B cell (primary cell): ENCODE measurements at regions not wholly inside any gene's neighbourhood (a gene's known extent, or its start where the extent isn't known, plus 50 kb on each side); places are given as distances from the start of the nearest gene placed in this dataset.

ENCODE experiments used
- ATAC-seq: fragments of 200-7000 bp; cut with Tn5 transposase; one replicate; pipeline ENCODE4 v1.10.0; 2021; ENCODE audit warnings: low read depth, mild to moderate bottlenecking, moderate number of reproducible peaks, moderate library complexity
- CTCF ChIA-PET: fragments of 350-600 bp; sonication (Branson Sonifier 250); formaldehyde crosslinking; loops from one replicate; lab custom pipeline; 2021; ENCODE audit warnings: antibody characterized with exemption, inconsistent platforms; lab: Charles Lee
- POLR2A ChIA-PET: fragments of 350-600 bp; sonication (Branson Sonifier 250); formaldehyde crosslinking; loops from one replicate; lab custom pipeline; 2021; ENCODE audit warnings: antibody characterized with exemption; lab: Charles Lee
- DNase-seq: peaks from one replicate; pipeline ENCODE4 v3.0.0; 2013
- H2AFZ ChIP-seq: 2 replicates; pipeline ENCODE4 v1.6.1; 2012; ENCODE audit warnings: mild to moderate bottlenecking, low read depth, low read length; ENCODE audit not compliant: insufficient read depth, poor library complexity, severe bottlenecking
- H3K27ac ChIP-seq, 2 donors: 1 replicate in 1 of 2; 2 replicates in 1 of 2; pipeline ENCODE4 v1.5.1; 2012 to 2013; ENCODE audit warnings: low read length in 2 of 2, mild to moderate bottlenecking in 2 of 2, moderate library complexity in 1 of 2
- H3K27me3 ChIP-seq, 4 experiments: fragments of 200-600 bp in 1 of 4; sonication (generic) in 1 of 4; replicated peaks in 1 of 4; 1 replicate in 2 of 4; 2 replicates in 2 of 4; pipeline versions ENCODE4 v1.6.1 to v1.7.0; 2013 to 2016; ENCODE audit warnings: low read length in 3 of 4, mild to moderate bottlenecking in 2 of 4, mixed read lengths in 1 of 4, moderate library complexity in 1 of 4; ENCODE audit not compliant: insufficient read depth in 4 of 4, control insufficient read depth in 3 of 4; ENCODE audit errors: control extremely low read depth in 1 of 4
- H3K36me3 ChIP-seq, 2 experiments: replicated peaks in 1 of 2; 1 replicate in 1 of 2; 2 replicates in 1 of 2; pipeline versions ENCODE4 v1.6.1 to v1.7.1; 2013; ENCODE audit warnings: low read length in 1 of 2; ENCODE audit not compliant: insufficient read depth in 2 of 2, control insufficient read depth in 1 of 2; ENCODE audit errors: control extremely low read depth in 1 of 2, extremely low read depth in 1 of 2
- H3K4me1 ChIP-seq, 2 donors: fragments of 200-600 bp in 1 of 2; sonication (generic) in 1 of 2; 1 replicate in 1 of 2; 2 replicates in 1 of 2; pipeline versions ENCODE4 v1.5.1 to v1.6.1; 2013 to 2017; ENCODE audit warnings: low read length in 2 of 2; ENCODE audit not compliant: control insufficient read depth in 2 of 2, insufficient read depth in 2 of 2
- H3K4me2 ChIP-seq: replicated peaks from 2 replicates; pipeline ENCODE3; 2012; ENCODE audit warnings: mild to moderate bottlenecking, low read depth, low read length; ENCODE audit not compliant: poor library complexity, severe bottlenecking
- H3K4me3 ChIP-seq, 5 experiments: fragments of 200-600 bp in 1 of 5; sonication (generic) in 1 of 5; 1 replicate in 3 of 5; 2 replicates in 2 of 5; pipeline versions ENCODE4 v1.5.1 to v1.7.0; 2011 to 2016; ENCODE audit warnings: low read length in 4 of 5, mild to moderate bottlenecking in 4 of 5, low read depth in 2 of 5, control low read depth in 1 of 5, moderate library complexity in 1 of 5; ENCODE audit not compliant: insufficient read depth in 1 of 5; ENCODE audit errors: control extremely low read depth in 1 of 5, extremely low read depth in 1 of 5
- H3K79me2 ChIP-seq: fragments of 200-600 bp; sonication (generic); one replicate; pipeline ENCODE4 v1.6.0; 2016; ENCODE audit warnings: low read length; ENCODE audit not compliant: control insufficient read depth, insufficient read depth
- H3K9ac ChIP-seq: fragments of 200-600 bp; sonication (generic); 2 replicates; pipeline ENCODE4 v1.6.1; 2017; ENCODE audit warnings: mild to moderate bottlenecking, low read length, moderate library complexity
- H3K9me3 ChIP-seq, 3 donors: one replicate each; pipeline versions ENCODE4 v1.6.1 to v1.7.1; 2013; ENCODE audit warnings: low read length in 2 of 3; ENCODE audit not compliant: control insufficient read depth in 2 of 3, insufficient read depth in 1 of 3; ENCODE audit errors: control extremely low read depth in 1 of 3
- H4K20me1 ChIP-seq: 2 replicates; pipeline ENCODE4 v1.6.0; 2012; ENCODE audit warnings: mild to moderate bottlenecking, low read length; ENCODE audit not compliant: insufficient read depth, control insufficient read depth, poor library complexity, severe bottlenecking
- H3K27ac Mint-ChIP-seq: one replicate; pipeline ENCODE4 v1.8.0; 2021; ENCODE audit warnings: mixed read lengths
- H3K27me3 Mint-ChIP-seq: one replicate; pipeline ENCODE4 v1.8.0; 2021; ENCODE audit warnings: mixed read lengths
- H3K4me1 Mint-ChIP-seq: one replicate; pipeline ENCODE4 v1.8.0; 2021; ENCODE audit warnings: mixed read lengths
- H3K4me3 Mint-ChIP-seq: one replicate; pipeline ENCODE4 v1.8.0; 2021; ENCODE audit warnings: mixed read lengths
- H3K9me3 Mint-ChIP-seq: one replicate; pipeline ENCODE4 v1.8.0; 2022; ENCODE audit warnings: mixed read lengths; ENCODE audit not compliant: insufficient read depth
- CTCF ChIP-seq: fragments of 200-600 bp; IDR thresholded peaks from one replicate; pipeline ENCODE4 v1.8.0; 2022; ENCODE audit warnings: antibody characterized with exemption, mild to moderate bottlenecking
- EZH2 ChIP-seq: IDR thresholded peaks from 2 replicates; pipeline ENCODE4 v1.6.1; 2012; ENCODE audit warnings: borderline replicate concordance, low read depth, mild to moderate bottlenecking, moderate library complexity, low read length; ENCODE audit not compliant: insufficient read depth, poor library complexity, severe bottlenecking
- WGBS: methylation state at CpG from one replicate; pipeline ENCODE4 v1.1.5; 2013; ENCODE audit warnings: missing lambda C conversion rate; ENCODE audit not compliant: insufficient coverage; 5-methylcytosine and 5-hydroxymethylcytosine counted together
- intact Hi-C: fragments of 100-400 bp; cut with micrococcal nuclease; formaldehyde crosslinking; loops from one replicate; pipeline ENCODE4 v1.10.0; 2022

- no peak overlapping the region for H3K27ac ChIP-seq
- ATAC-seq (no peak), DNase-seq (no peak)
- H3K79me2 ChIP-seq = no peaks in the 10 kb centered on the region
- no peaks in the 10 kb centered on the region for H4K20me1 ChIP-seq
- no peaks in the 10 kb centered on the region for H3K27me3 ChIP-seq
- POLR2A ChIA-PET = no interaction called here
- peak overlapping the region; percentile 20 for H2AFZ ChIP-seq
- Mint-ChIP-seq H3K27me3 (no peaks in the 10 kb centered on the region), H3K4me1 (peaks cover 17% of the 10 kb centered on the region), H3K4me3 (no peak overlapping the region), H3K27ac (peak overlapping the region; percentile 61), H3K9me3 (no peaks in the 10 kb centered on the region)
- no peak overlapping the region for H3K4me2 ChIP-seq
- WGBS = 98% methylated on average over 3 of the region's 3 CpGs
- no peaks in the 10 kb centered on the region for H3K36me3 ChIP-seq
- H3K4me1 ChIP-seq = peaks cover 11 to 18% of the 10 kb centered on the region in 2 donors
- intact Hi-C loops = no loop called here
- CTCF ChIA-PET = no interaction called here
- TF ChIP-seq EZH2 = no peak
- no peak for TF ChIP-seq CTCF
- peaks cover 0 to 15% (median 7%) of the 10 kb centered on the region in 3 donors for H3K9me3 ChIP-seq
- H3K9ac ChIP-seq = no peak overlapping the region
- H3K4me3 ChIP-seq = no peak overlapping the region
Observed at GRCh38 chr9:96138616-96139015, 163.4 kb downstream of the HSD17B3 start.

- Mint-ChIP-seq H3K9me3 (no peaks in the 10 kb centered on the region), H3K27ac (peak overlapping the region; percentile 83), H3K27me3 (no peaks in the 10 kb centered on the region), H3K4me3 (peak overlapping the region; percentile 80), H3K4me1 (peaks cover 17% of the 10 kb centered on the region)
- no peak for TF ChIP-seq EZH2
- TF ChIP-seq CTCF = no peak
- Histone ChIP-seq H3K27me3 (no peaks in the 10 kb centered on the region), H3K9me3 (peaks cover 0 to 15% (median 7%) of the 10 kb centered on the region in 3 donors), H3K79me2 (no peaks in the 10 kb centered on the region), H3K4me1 (peaks cover 11 to 18% of the 10 kb centered on the region in 2 donors), H2AFZ (peak overlapping the region; percentile 73), H4K20me1 (no peaks in the 10 kb centered on the region), H3K27ac (peak overlapping the region; percentile 56 to 66), H3K4me3 (peak overlapping the region in 4 of 5 experiments; percentile 1 to 48 (median 13)), H3K9ac (peak overlapping the region; percentile 52), H3K36me3 (no peaks in the 10 kb centered on the region), H3K4me2 (peak overlapping the region; percentile 65)
- ChIA-PET CTCF (no interaction called here), POLR2A (no interaction called here)
- WGBS = 100% methylated on average over 2 of the region's 6 CpGs
- intact Hi-C loops = no loop called here
- DNase-seq (no peak), ATAC-seq (peak; percentile 11)
Observed at GRCh38 chr9:96137671-96138429, 164.1 kb downstream of the HSD17B3 start.
